Astrocyte of the hippocampus (primary cell): ENCODE measurements at regions not wholly inside any gene's neighbourhood (a gene's known extent, or its start where the extent isn't known, plus 50 kb on each side); places are given as distances from the start of the nearest gene placed in this dataset.
"Not testable (repeated sequence)": the region's sequence is repeated elsewhere in the genome, so short reads cannot be mapped to it uniquely, and the experiment has no call there.

Experiments
- DNase-seq: peaks from one replicate; pipeline ENCODE4 v3.0.0; 2011; ENCODE audit warnings: low read depth, low spot score

DNA sequence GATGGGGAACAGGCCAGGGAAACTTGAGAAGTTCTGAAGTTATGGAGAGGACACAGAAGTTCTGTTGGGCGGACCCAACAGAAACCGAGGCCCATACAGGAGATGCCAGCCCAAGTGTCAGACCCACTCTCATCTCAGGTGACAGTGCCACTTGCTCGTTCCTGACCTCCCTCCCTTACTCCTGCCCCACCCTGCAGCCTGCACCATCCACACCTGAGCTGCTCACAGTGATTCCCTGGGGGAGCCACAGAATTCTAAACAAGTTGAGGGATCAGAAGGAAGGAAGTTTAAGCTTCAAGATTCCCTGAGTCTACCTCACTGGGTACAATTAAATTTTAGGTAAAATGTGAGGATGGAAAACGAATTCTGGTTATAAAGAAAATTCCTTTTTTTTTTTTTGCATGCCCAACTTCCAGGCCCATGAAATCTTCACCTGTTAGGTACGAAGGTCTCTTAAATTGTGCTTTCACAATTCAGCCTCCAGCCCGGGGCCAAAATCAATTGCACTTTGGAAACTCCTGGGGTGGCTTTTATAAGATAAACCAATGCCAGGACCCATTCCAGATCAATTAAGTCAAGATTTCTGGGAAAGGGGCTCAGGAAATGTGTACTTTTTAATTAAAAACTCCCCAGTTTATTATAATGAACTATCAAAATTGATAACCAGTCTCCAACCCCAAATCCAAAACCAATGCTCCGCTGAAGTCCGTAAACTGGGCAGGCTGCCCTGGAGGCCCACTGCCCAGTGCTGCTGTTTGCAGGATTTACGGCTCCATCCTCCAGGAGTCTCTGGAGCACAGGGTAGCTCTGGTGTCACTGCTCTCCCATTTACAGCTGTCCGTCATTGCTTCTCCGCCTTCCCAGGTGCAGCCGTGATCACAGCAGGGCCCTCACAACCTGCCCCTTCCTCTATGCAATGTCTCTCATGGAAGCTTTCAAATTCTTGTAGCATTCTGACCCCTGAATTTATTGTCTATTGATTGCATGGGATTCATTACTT is 643.5 kb downstream of the UQCRFS1 start:
- no peak for DNase-seq

GRCh38 chr19:28567834-28568233 is 645.1 kb downstream of the UQCRFS1 start:
- no peak for DNase-seq

DNA sequence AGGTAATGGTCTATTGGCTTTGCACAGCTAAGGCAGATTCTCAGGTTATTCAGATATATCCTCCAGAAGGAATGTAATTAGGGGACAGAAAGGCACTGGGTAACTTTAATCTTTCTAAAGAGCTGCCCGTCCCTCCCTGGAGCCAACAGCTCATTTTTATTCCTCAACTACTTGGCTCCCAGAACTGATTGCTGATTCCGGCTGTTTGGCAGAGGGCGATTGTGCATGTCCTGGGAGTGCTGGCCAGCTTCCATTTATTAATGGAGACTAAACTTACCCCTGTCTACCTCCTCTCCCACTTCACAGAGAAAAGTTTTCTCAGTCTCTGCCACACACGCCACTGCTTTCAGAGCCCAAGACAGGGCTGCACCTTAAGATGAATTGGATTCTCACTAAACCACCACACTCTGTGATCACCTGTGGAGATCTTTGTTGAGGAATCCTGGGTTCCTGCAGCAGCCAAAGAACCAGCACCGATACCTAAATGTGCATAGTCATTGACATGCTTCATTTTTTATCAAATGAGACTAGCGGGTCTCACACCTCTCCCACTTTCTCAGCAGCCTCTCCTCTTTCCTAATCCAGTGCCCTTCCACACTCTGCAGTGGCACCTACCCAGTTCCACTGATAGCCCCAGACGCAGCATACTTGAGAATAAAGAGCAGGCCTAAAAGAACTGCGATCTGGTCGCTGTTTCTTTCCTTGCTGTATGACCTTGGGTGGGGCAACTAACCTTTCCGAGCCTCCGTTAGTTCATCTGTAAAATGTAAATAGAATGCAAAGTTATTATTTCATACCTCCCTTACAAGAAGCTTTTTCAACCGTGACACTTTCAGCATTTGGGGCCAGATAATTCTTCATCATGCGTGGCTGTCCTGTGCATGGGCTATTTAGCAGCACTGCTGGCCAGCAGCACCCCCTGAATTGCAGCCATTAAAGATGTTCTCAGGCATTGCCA is 648.7 kb downstream of the UQCRFS1 start:
- DNase-seq, result no peak

GRCh38 chr19:28560786-28561185 is 652.2 kb downstream of the UQCRFS1 start:
- DNase-seq, result no peak

DNA sequence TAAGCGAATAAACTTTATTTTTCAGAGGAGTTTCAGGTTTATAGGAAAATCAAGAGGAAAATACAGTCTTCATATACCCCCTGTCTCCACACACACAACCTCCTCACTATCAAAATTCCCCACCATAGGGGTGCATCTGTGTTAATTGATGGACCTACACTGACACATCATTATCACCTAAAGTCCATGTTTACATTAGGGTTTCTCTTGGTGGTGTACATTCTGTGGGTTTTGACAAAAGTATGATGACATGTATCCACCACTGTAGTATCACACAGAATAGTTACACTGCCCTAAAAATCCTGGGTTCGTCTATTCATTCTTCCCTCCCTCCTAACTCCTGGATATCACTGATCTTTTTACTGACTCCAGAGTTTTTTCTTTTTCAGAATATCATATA is 654.2 kb downstream of the UQCRFS1 start:
- no peak for DNase-seq

- no peak for DNase-seq
Observed at GRCh38 chr19:28556371-28556770, 656.6 kb downstream of the UQCRFS1 start.

DNA sequence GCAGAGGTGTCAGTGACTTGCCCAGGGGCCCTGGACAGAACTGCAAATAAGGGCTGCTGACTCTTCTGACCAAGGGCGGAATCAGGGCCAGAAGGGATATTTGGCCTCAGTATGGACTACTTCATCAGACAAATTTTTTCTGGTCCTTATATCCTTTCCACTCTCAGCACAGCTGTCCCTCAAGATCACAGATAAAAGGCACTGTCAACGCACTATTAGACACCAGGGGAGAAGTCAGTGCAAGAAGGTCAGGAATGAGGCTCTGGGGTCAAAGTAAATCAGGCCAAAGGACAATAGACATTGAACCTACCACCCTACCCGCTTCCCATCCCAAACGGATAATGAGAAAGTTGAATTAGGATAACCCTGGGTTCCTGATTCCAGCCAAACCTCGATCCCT is 657.6 kb downstream of the UQCRFS1 start:
- no peak for DNase-seq

DNA sequence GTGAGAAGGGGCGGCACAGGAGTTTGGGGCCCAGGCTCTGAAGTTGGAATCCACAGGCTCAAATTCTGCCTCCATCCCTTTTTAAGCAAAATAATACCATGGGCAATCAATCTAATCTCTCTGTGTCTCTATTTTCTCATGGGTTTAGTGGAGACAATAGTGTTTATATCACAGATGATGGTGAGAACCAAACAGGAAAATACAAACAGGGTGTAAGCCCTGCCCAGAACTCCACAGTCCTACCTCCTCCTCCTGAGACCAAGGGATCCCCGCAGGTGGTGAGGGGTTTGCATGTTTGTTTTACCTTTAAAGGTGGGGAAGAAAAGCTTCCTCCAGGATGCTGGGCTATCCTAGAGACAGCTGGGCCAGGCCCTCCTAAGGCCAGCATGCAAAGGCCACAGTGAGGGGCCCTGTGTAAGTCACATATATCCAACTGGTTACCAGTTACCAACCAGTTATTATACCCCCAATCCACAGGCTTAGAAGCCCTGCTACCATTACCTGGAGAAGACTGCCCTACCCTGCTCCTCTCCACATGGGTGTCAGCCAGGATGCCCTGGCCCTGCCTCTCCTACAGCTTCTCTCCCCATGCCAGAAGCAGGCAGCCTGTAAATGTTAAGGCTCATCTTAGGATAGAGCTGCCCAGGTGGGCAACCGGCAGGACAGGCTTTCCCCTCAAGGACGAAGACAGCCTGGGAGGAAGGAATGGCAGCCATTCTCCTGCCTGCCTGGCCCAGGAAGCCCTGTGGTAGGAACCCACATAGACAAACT is 658.4 kb downstream of the UQCRFS1 start:
- no peak for DNase-seq

DNA sequence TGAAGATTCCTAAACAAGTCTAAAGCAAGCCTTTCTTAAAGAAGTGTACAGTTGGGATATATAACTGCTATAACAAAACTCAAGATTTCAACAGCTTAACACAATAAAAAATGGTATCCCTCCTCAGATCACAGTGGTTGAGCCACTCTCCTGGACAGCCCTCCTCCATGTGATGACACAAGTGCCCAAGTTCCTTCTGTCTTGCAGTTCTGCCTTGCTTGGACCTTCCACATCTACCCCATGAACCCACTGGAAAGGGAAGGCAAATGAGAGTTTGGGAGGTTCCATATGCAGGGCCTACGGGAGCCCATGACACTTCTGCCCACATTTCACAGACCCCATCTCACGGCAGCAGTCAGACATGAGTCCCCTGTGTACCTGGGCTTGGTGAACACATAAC is 659.2 kb downstream of the UQCRFS1 start:
- no peak for DNase-seq

GRCh38 chr19:28553005-28553404 is 659.9 kb downstream of the UQCRFS1 start:
- no peak for DNase-seq

GRCh38 chr19:28549680-28550277 is 663.2 kb downstream of the UQCRFS1 start:
- no peak for DNase-seq

DNA sequence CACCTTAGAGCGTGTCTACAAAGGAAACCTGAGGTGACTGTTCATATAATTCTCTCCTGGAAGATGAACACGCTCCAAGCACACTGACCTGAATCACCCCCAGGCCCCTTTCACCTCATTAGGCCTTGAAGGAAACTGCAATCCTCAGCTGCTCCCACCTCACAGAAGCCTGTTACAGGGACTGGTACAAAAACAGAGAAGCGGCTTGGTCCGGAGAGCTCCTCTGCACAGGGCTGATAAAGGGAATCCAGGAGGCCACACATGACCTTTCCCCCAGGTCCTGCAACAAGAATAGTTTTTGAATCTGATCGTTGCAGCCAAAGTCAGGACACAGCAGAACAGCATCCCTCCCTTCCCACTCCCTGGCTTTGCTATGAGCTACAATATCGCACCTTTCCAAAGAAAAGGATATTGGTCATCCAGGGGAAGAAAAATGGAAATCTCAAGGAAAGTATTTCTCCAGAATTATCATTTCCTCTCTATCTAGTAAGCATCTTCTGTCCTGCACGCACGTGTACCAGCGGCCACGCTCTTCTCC is 666.7 kb downstream of the UQCRFS1 start:
- no peak for DNase-seq

DNA sequence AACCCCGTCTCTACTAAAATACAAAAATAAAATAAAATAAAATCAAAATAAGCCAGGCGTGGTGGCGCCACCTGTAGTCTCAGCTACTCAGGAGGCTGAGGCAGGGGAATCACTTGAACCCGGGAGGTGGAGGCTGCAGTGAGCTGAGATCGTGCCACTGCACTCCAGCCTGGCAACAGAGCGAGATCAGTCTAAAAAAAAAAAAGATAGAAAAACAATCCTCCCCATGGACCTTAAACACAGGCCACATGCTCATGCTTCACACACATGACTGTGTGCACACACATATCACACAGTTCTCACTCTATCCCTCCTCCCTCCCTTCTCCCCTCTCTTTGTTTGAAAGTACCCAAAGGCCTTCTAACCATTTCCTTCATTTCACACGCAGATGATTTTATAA is 667.6 kb downstream of the UQCRFS1 start:
- DNase-seq, result not testable (repeated sequence)

DNA sequence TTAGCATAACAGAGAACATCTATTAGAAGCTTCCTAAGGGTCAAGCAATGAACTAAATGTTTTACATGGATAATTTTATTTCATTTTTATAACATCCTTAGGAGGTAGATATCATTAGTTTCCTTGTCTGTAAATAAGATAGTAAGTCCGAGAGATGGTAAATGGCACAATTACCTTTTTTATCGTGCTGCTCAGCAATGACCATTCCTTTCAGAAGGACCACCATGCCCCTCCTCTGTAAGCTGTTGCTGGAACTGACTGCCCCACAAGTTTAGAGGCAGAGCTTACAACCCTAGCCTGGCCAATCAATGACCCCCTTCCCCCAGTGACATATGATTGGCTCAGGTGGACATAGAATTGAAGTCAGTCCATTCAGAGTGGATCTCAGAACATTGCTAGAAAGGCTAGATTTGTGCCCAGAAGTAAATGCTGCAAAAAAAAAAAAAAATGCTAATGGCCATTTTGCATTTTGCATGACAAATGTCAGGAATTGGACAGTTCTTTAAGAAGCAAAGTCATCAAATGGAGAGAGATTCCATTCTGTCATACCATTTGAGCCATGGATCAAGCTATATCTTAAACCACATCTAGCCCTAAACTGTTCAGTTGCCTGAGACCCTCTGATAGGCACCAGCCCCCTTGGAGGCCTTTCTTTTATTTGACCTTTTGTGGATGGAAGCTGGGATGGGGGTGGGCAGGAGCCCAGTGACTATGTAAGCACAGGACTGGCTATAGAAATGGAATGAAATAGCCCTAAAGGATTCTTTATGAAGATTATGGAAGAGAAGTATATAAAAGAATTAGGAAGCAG is 668.3 kb downstream of the UQCRFS1 start:
- no peak for DNase-seq

DNA sequence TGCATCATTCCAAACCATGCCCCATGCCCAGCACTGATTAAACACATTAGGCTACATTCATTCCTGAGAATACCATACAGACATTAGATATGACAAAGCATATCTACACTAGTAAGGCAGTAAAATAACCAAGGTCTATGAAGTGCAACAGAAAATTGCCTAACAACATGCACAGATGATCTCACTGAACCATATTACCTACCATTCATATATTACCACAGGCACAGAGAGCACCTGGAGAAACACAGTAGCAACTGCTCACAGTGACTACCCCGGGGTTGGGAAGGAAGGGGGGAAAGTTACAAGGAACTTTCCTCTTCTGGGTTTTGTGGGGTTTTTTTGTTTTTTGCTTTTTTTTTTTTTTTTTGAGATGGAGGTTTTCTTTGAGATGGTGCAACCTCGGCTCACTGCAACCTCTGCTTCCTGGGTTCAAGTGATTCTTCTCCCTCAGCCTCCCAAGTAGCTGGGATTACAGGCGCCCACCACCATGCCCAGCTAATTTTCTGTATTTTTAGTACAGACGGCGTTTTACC is 669.6 kb downstream of the UQCRFS1 start:
- no peak for DNase-seq

DNA sequence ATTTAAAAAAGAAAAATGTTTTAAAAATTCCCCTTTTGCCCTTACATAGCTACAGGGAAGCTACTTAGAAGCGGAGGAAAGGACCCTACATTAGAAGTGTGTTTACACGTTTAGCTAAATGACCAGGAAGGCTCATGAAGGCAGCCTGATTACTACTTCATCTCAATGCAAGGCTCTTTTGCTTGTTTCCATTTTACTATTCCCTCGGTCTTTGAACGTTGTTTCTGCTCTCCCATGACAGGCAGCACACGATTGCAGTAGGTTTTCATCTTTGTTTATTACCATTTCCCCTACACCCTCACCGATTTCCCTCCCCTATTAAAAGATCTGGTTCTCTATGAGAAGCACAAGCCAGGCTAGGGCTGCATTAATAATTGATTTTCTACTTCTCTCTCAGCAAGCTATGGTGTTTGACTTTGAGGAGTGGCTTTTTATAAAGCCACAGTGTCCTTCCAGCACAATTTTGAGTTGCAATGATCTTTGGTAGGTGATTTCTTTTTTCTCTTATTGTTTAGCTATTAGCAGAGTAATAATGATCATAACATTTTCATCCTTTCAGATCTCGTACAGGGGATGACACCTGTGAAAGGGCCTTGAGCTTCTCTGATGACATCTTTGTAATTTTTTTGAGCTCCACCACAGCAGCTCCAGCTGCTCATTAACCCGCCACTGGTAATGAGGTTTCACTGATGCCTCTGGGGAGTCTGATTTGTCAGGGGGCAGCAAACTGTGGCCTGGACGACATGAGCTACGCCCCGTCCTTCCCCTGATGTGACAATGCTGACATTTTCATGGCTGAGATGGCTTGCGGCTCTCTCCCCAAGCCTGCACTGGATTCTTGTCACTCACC is 670.3 kb downstream of the UQCRFS1 start:
- no peak for DNase-seq

DNA sequence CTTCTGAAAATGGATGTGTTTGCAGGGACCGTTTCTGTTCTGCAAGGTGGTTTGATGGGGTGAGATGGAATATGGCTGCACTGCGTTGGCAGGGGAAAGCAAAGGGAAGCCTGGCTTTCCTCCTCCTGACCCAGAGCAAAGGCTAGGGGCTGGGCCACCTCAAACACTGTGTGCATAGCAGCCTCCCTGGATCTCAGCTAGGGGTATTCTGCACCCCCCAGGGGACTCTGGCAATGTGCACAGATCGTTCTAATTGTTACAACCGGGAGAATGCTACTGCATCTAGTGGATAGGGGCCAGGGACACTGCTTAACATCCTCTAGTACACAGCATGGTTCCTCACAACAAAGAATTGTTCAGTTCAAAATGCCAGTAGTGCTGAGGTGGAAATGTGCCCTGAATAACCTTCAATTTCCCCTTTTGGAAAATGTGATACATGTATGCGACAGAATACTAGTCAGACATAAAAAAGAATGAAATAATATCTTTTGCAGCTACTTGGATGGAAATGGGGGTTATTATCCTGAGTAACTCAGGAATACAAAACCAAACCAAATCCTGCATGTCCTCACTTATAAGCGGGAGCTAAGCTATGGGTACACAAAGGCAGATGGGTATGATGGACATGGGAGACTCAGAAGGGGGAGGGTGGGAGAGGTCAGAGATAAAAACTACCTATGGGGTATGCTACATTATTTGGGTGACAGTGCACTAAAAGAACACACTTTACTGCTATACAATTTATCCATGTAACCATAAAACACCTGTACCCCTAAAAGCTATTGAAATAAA is 671.2 kb downstream of the UQCRFS1 start:
- DNase-seq, result no peak

GRCh38 chr19:28541029-28541428 is 671.9 kb downstream of the UQCRFS1 start:
- DNase-seq, result no peak
